ENCODE measurements at regions not wholly inside any gene's neighbourhood (a gene's known extent, or its start where the extent isn't known, plus 50 kb on each side); places are given as distances from the start of the nearest gene placed in this dataset.
"Not testable (repeated sequence)": the region's sequence is repeated elsewhere in the genome, so short reads cannot be mapped to it uniquely, and the experiment has no call there.

GRCh38 chr5:100379254-100379858 lies 155.8 kb upstream of the FAM174A start:
- not testable (repeated sequence) for DNase-seq

- DNase-seq = not testable (repeated sequence)
These were observed 170.3 kb upstream of the FAM174A start for GRCh38 chr5:100364757-100365478.

GRCh38 chr5:100364343-100364742 lies 170.8 kb upstream of the FAM174A start:
- DNase-seq = not testable (repeated sequence)

- not testable (repeated sequence) for DNase-seq
These were observed 175.2 kb upstream of the FAM174A start for GRCh38 chr5:100359998-100360397.

- not testable (repeated sequence) for DNase-seq
These were observed 188.9 kb upstream of the FAM174A start for GRCh38 chr5:100346269-100346668.

- DNase-seq = not testable (repeated sequence)
These were observed 193.7 kb upstream of the FAM174A start for GRCh38 chr5:100341485-100341884.

GRCh38 chr5:100322483-100322882 lies 212.7 kb upstream of the FAM174A start:
- DNase-seq = no peak

GRCh38 chr5:100319885-100320284 lies 215.3 kb upstream of the FAM174A start:
- DNase-seq = no peak

- no peak for DNase-seq
These were observed 221.5 kb upstream of the FAM174A start for GRCh38 chr5:100313657-100314056.

GRCh38 chr5:100311806-100312205 lies 223.4 kb upstream of the FAM174A start:
- no peak for DNase-seq

- DNase-seq = no peak
These were observed 229.2 kb upstream of the FAM174A start for GRCh38 chr5:100306000-100306399.

- DNase-seq = no peak
These were observed 232.0 kb upstream of the FAM174A start for GRCh38 chr5:100303216-100303615.

GRCh38 chr5:100299261-100299660 lies 235.9 kb upstream of the FAM174A start:
- no peak for DNase-seq

- no peak for DNase-seq
These were observed 259.1 kb upstream of the FAM174A start for GRCh38 chr5:100276071-100276470.

- DNase-seq = no peak
These were observed 259.5 kb upstream of the FAM174A start for GRCh38 chr5:100275631-100276030.

GRCh38 chr5:100273846-100274580 lies 261.2 kb upstream of the FAM174A start:
- DNase-seq = no peak

GRCh38 chr5:100270023-100270771 lies 265.0 kb upstream of the FAM174A start:
- no peak for DNase-seq

- no peak for DNase-seq
These were observed 274.2 kb upstream of the FAM174A start for GRCh38 chr5:100260968-100261367.

GRCh38 chr5:100252944-100253343 lies 282.2 kb upstream of the FAM174A start:
- DNase-seq = no peak

- no peak for DNase-seq
These were observed 283.1 kb upstream of the FAM174A start for GRCh38 chr5:100252037-100252436.

GRCh38 chr5:100249884-100250269 lies 285.3 kb upstream of the FAM174A start:
- DNase-seq = no peak

GRCh38 chr5:100249211-100249883 lies 285.8 kb upstream of the FAM174A start:
- no peak for DNase-seq

GRCh38 chr5:100232736-100233135 lies 302.4 kb upstream of the FAM174A start:
- DNase-seq = no peak
